HepG2 (cell line): ENCODE measurements at regions not wholly inside any gene's neighbourhood (a gene's known extent, or its start where the extent isn't known, plus 50 kb on each side); places are given as distances from the start of the nearest gene placed in this dataset.

Experiments
- CHCHD3 ChIP-seq: sonication (generic); formaldehyde crosslinking; IDR thresholded peaks from 2 replicates; pipeline ENCODE4 v1.8.0; 2022; ENCODE audit warnings: mild to moderate bottlenecking, missing genetic modification reagents, moderate library complexity
- MYNN ChIP-seq: sonication (generic); formaldehyde crosslinking; IDR thresholded peaks from 2 replicates; pipeline ENCODE4 v1.4.0; 2020; ENCODE audit warnings: mild to moderate bottlenecking, low read depth, missing genetic modification reagents
- NR3C1 ChIP-seq: sonication (generic); formaldehyde crosslinking; IDR thresholded peaks from 2 replicates; pipeline ENCODE4 v1.4.0; 2020; ENCODE audit warnings: missing genetic modification reagents
- POLR2A ChIP-seq, 2 experiments: IDR thresholded peaks; 2 replicates each; pipeline ENCODE4 v1.6.1; 2011; ENCODE audit warnings: low read depth in 2 of 2, low read length in 2 of 2, mild to moderate bottlenecking in 1 of 2, moderate library complexity in 1 of 2; ENCODE audit not compliant: insufficient read depth in 1 of 2
- SNRNP70 ChIP-seq: fragments of 200-400 bp; formaldehyde crosslinking; IDR thresholded peaks from 2 replicates; pipeline ENCODE4 v1.6.1; 2017; ENCODE audit warnings: mild to moderate bottlenecking, low read depth, low read length, moderate library complexity
- SP1 ChIP-seq, 2 experiments: fragments of 450-650 bp in 1 of 2; sonication (generic) in 1 of 2; formaldehyde crosslinking in 1 of 2; IDR thresholded peaks; 2 replicates each; pipeline versions ENCODE4 v1.4.0 to v1.6.1; 2016 to 2020; ENCODE audit warnings: missing genetic modification reagents in 1 of 2
- SP2 ChIP-seq: sonication (generic); formaldehyde crosslinking; IDR thresholded peaks from 2 replicates; pipeline ENCODE4 v1.5.1; 2020; ENCODE audit warnings: mild to moderate bottlenecking, missing genetic modification reagents
- SPEN ChIP-seq: sonication (generic); formaldehyde crosslinking; IDR thresholded peaks from 2 replicates; pipeline ENCODE4 v1.5.1; 2020; ENCODE audit warnings: low read depth, mild to moderate bottlenecking, missing genetic modification reagents
- TCF7L2 ChIP-seq: IDR thresholded peaks from 2 replicates; pipeline ENCODE4 v1.6.1; 2011; ENCODE audit warnings: mild to moderate bottlenecking, low read depth, low read length, moderate library complexity
- ZNF274 ChIP-seq: sonication (generic); formaldehyde crosslinking; IDR thresholded peaks from 2 replicates; pipeline ENCODE4 v1.5.1; 2020; ENCODE audit warnings: mild to moderate bottlenecking, missing genetic modification reagents
- TF ChIP-seq, protein P1 (sequence below): sonication (generic); formaldehyde crosslinking; IDR thresholded peaks from 2 replicates; pipeline ENCODE4 v1.5.0; 2020; ENCODE audit warnings: mild to moderate bottlenecking, missing genetic modification reagents, moderate library complexity
- TF ChIP-seq, protein P2 (sequence below): IDR thresholded peaks from 2 replicates; pipeline ENCODE4 v1.6.1; 2018; ENCODE audit warnings: missing genetic modification reagents

DNA sequence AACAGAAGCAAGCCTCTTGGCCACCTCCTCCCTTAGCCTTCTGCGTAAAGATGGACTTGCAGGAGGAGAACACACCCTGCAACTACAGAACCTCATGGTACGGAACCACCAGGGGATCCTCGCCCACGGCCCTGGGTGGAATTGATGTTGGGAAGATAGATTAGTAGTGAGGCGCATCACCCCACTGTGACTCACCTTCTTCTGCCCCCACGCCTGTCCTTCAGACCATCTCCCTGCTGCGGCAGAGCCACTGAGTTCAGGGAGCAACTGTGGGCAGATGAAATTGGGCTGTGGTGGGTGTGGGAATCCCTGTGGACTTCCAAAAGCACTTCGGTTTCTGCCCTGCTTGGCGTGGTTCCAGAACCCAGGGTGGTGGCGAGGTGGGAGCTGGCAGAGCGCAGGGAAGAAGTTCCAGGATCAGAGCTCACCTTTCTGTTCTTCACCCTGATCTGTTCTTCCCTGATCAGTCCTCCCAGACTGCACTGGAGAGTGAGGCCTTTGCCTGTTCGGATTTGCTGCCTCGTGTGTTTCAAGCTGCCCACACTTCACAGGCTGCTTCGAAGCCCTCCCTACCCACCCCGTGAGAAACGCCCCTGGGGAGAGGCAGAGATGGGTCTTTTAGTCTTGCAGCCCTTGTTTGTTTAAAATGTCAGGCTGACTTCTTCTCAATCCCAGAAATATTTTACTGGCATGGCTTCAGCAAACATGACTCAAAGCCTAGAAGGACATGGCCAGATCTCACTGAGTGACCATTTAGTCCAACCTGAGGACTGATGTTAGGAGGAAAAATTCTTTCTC is 92.8 kb upstream of the MLN start:
- no peak for TF ChIP-seq TCF7L2
- TF ChIP-seq NR3C1 (CRISPR knock-in tag) = no peak
- TF ChIP-seq, protein P1, sequence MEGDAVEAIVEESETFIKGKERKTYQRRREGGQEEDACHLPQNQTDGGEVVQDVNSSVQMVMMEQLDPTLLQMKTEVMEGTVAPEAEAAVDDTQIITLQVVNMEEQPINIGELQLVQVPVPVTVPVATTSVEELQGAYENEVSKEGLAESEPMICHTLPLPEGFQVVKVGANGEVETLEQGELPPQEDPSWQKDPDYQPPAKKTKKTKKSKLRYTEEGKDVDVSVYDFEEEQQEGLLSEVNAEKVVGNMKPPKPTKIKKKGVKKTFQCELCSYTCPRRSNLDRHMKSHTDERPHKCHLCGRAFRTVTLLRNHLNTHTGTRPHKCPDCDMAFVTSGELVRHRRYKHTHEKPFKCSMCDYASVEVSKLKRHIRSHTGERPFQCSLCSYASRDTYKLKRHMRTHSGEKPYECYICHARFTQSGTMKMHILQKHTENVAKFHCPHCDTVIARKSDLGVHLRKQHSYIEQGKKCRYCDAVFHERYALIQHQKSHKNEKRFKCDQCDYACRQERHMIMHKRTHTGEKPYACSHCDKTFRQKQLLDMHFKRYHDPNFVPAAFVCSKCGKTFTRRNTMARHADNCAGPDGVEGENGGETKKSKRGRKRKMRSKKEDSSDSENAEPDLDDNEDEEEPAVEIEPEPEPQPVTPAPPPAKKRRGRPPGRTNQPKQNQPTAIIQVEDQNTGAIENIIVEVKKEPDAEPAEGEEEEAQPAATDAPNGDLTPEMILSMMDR (CRISPR knock-in tag) = no peak
- no peak for TF ChIP-seq SPEN
- TF ChIP-seq, protein P2, sequence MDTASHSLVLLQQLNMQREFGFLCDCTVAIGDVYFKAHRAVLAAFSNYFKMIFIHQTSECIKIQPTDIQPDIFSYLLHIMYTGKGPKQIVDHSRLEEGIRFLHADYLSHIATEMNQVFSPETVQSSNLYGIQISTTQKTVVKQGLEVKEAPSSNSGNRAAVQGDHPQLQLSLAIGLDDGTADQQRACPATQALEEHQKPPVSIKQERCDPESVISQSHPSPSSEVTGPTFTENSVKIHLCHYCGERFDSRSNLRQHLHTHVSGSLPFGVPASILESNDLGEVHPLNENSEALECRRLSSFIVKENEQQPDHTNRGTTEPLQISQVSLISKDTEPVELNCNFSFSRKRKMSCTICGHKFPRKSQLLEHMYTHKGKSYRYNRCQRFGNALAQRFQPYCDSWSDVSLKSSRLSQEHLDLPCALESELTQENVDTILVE (CRISPR knock-in tag) = no peak
- no peak for TF ChIP-seq ZNF274 (CRISPR knock-in tag)
- TF ChIP-seq MYNN (CRISPR knock-in tag) = no peak
- no peak for TF ChIP-seq POLR2A (IDR thresholded peaks at IDR 0.05; ENCODE audit: insufficient read depth in 1 of 2, low read depth in 2 of 2, low read length in 2 of 2)
- TF ChIP-seq CHCHD3 (CRISPR knock-in tag) = no peak
- TF ChIP-seq SNRNP70 = no peak
- no peak for TF ChIP-seq SP2 (CRISPR knock-in tag)
- TF ChIP-seq SP1 (IDR thresholded peaks at IDR 0.05) = no peak
- TF ChIP-seq SP1 (CRISPR knock-in tag; IDR thresholded peaks at IDR 0.05) = no peak
